Gastroesophageal sphincter (tissue), 4 donors: ENCODE measurements at regions not wholly inside any gene's neighbourhood (a gene's known extent, or its start where the extent isn't known, plus 50 kb on each side); places are given as distances from the start of the nearest gene placed in this dataset.
A peak's percentile ranks its signal among the peaks of the same experiment; 100 is the strongest.

ENCODE experiments used
- ATAC-seq: fragments of 150-250 bp; one replicate; pipeline ENCODE4 v1.9.1; 2016; ENCODE audit warnings: mild to moderate bottlenecking, moderate library complexity
- H3K27ac ChIP-seq, 4 donors: fragments of 200-600 bp; sonication (generic) in 3 of 4; 1 replicate in 3 of 4; 2 replicates in 1 of 4; pipeline ENCODE4 v1.5.1; 2016 to 2019
- H3K27me3 ChIP-seq: fragments of 200-600 bp; sonication (generic); one replicate; pipeline ENCODE4 v1.5.1; 2019
- H3K36me3 ChIP-seq, 2 donors: fragments of 200-600 bp; sonication (generic); one replicate each; pipeline ENCODE4 v1.5.1; 2019; ENCODE audit warnings: control low read depth in 1 of 2
- H3K4me1 ChIP-seq, 3 donors: fragments of 200-600 bp; sonication (generic); 1 replicate in 2 of 3; 2 replicates in 1 of 3; pipeline ENCODE4 v1.5.1; 2016 to 2019; ENCODE audit warnings: control low read depth in 2 of 3
- H3K4me3 ChIP-seq, 2 donors: fragments of 200-600 bp; sonication (generic); one replicate each; pipeline ENCODE4 v1.5.1; 2019; ENCODE audit warnings: mild to moderate bottlenecking in 1 of 2, moderate library complexity in 1 of 2
- H3K9me3 ChIP-seq, 3 donors: fragments of 200-600 bp; sonication (generic); one replicate each; pipeline ENCODE4 v1.5.1; 2017 to 2019; ENCODE audit warnings: control low read depth in 2 of 3
- EP300 ChIP-seq: sonication (generic); formaldehyde crosslinking; IDR thresholded peaks from one replicate; pipeline ENCODE4 v1.6.1; 2017; ENCODE audit warnings: antibody characterized with exemption, mild to moderate bottlenecking
- POLR2A ChIP-seq, 2 donors: fragments of 450-650 bp; IDR thresholded peaks; one replicate each; pipeline ENCODE4 v1.6.1; 2017; ENCODE audit warnings: antibody characterized with exemption in 2 of 2, mild to moderate bottlenecking in 2 of 2, moderate library complexity in 1 of 2
- POLR2AphosphoS5 ChIP-seq: sonication (generic); formaldehyde crosslinking; IDR thresholded peaks from one replicate; pipeline ENCODE4 v1.6.1; 2017; ENCODE audit warnings: antibody characterized with exemption
- WGBS, 2 donors: methylation state at CpG; one replicate each; pipeline ENCODE4 v1.1.5; 2018; ENCODE audit warnings: low coverage in 1 of 2; 5-methylcytosine and 5-hydroxymethylcytosine counted together
- TF ChIP-seq, protein P1 (sequence below), 4 experiments: fragments of 200-600 bp in 2 of 4; fragments of 450-650 bp in 2 of 4; sonication (generic) in 1 of 4; IDR thresholded peaks; one replicate each; pipeline ENCODE4 v1.5.1; 2017 to 2019; ENCODE audit warnings: antibody characterized with exemption in 4 of 4, mild to moderate bottlenecking in 2 of 4, moderate library complexity in 2 of 4

DNA sequence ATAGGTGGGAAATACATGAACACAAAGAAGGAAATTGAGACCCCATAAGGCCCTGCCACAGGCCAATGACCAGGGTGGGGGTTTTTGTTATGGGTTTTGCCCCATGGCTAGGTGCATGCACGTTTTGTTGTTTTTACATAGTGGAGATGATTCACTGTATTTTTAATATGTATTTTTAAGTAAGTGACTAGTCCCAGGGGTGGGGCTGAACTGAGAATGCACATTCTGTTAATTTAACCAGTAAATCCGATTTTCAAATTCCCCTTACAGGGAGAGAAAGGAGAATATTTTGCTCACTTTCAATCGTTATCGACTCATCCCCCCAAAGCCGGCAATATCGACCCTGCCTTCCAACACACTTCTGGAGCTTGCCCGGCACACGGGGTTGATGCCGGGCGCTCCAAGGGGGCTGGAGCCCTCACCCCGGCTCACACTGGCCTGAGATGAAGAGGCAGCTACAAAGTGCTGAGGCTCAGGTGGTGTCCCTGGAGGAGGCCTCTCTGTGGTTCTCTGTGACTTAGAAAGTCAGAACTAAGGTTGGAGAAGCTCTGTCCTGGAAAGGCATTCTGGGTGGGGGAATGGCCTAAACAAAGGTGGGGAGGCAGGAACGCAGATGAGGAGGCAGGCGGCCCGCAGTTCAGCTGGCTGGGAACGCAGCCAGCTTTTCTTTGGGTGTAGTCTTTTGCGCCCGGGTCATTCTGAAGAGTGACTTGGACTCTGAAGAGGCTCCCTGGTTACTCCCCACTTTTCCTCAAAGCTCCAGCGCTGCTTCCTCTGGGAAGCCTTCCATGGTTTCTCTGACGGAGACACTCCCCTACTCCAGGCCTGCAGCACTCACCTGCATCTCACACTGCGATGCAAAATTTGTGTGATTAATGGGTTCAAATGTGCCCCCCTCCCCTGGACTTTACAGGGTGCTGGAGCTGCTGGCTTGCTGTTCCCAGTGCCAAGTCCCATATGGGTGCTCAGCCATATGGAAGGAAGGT, 50.7 kb upstream of the DLK1 start:
- TF ChIP-seq EP300 (no peak), POLR2A (IDR thresholded peaks at IDR 0.05) (no peak), POLR2AphosphoS5 (no peak)
- TF ChIP-seq, protein P1, sequence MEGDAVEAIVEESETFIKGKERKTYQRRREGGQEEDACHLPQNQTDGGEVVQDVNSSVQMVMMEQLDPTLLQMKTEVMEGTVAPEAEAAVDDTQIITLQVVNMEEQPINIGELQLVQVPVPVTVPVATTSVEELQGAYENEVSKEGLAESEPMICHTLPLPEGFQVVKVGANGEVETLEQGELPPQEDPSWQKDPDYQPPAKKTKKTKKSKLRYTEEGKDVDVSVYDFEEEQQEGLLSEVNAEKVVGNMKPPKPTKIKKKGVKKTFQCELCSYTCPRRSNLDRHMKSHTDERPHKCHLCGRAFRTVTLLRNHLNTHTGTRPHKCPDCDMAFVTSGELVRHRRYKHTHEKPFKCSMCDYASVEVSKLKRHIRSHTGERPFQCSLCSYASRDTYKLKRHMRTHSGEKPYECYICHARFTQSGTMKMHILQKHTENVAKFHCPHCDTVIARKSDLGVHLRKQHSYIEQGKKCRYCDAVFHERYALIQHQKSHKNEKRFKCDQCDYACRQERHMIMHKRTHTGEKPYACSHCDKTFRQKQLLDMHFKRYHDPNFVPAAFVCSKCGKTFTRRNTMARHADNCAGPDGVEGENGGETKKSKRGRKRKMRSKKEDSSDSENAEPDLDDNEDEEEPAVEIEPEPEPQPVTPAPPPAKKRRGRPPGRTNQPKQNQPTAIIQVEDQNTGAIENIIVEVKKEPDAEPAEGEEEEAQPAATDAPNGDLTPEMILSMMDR (IDR thresholded peaks at IDR 0.05), result no peak
- peak overlapping the region in 1 of 4 donors; percentile 59 for H3K27ac ChIP-seq
- no peaks in the 10 kb centered on the region for H3K9me3 ChIP-seq
- peaks cover 36% of the 10 kb centered on the region for H3K27me3 ChIP-seq
- peaks cover 0 to 51% (median 34%) of the 10 kb centered on the region in 3 donors for H3K4me1 ChIP-seq
- ATAC-seq, result no peak
- 53 to 73% methylated on average over 7 to 9 of the region's 20 CpGs for WGBS, 2 donors
- H3K36me3 ChIP-seq, result no peaks in the 10 kb centered on the region
- no peak overlapping the region for H3K4me3 ChIP-seq
